ENCODE measurements at regions not wholly inside any gene's neighbourhood (a gene's known extent, or its start where the extent isn't known, plus 50 kb on each side); places are given as distances from the start of the nearest gene placed in this dataset.

DNA sequence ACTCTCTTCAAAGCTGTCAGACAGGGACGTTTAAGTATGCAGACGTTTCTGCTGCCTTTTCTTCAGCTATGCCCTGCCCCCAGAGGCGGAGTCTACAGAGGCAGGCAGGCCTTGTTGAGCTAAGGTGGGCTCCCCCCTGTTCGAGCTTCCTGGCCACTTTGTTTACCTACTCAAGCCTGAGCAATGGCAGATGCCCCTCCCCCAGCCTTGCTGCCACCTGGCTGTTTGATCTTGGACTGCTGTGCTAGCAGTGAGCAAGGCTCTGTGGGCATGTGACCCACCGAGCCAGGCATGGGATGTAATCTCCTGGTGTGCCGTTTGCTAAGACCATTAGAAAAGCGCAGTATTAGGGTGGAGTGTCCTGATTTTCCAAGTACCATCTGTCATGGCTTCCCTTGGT is 900.4 kb upstream of the MDGA2 start:
- Histone ChIP-seq H3K79me2 (ENCODE audit: insufficient read depth, low read length) (no peaks in the 10 kb centered on the region), H2BK12ac (ENCODE audit: insufficient read length, low read depth, low read length) (no peak overlapping the region), H2BK20ac (ENCODE audit: low read depth, low read length, poor library complexity, severe bottlenecking) (no peak overlapping the region), H3K4ac (ENCODE audit: low read depth, low read length) (no peak overlapping the region), H2AFZ (ENCODE audit: low read length) (no peak overlapping the region), H3T11ph (ENCODE audit: low read length) (no peak overlapping the region), H3K4me2 (ENCODE audit: insufficient read depth, insufficient read length, low read length) (peak overlapping the region; percentile 10), H3K23me2 (ENCODE audit: insufficient read length, low read depth, low read length, poor library complexity, severe bottlenecking) (no peaks in the 10 kb centered on the region), H2AK5ac (ENCODE audit: insufficient read length, low read length) (no peak overlapping the region), H4K5ac (ENCODE audit: insufficient read length, low read depth, low read length) (no peak overlapping the region), H2BK120ac (ENCODE audit: low read depth, low read length, poor library complexity, severe bottlenecking) (no peak overlapping the region), H3K14ac (ENCODE audit: insufficient read depth, low read length) (no peak overlapping the region), H3K27me3 (ENCODE audit: insufficient read depth, low read length) (no peaks in the 10 kb centered on the region), H4K91ac (ENCODE audit: insufficient read length, low read depth, low read length) (no peak overlapping the region), H4K8ac (replicated peaks; ENCODE audit: insufficient read length, low read depth, low read length) (no peak overlapping the region), H3K23ac (ENCODE audit: insufficient read length, low read depth, low read length) (no peak overlapping the region), H3K9me3 (ENCODE audit: control insufficient read depth, low read depth, low read length) (no peaks in the 10 kb centered on the region), H3K4me1 (ENCODE audit: insufficient read depth, low read length) (no peaks in the 10 kb centered on the region), H4K20me1 (ENCODE audit: control insufficient read depth, insufficient read depth, insufficient read length) (no peaks in the 10 kb centered on the region), H3K56ac (ENCODE audit: insufficient read length, low read depth, low read length) (no peak overlapping the region), H2BK15ac (ENCODE audit: low read depth, low read length) (no peak overlapping the region), H3K18ac (ENCODE audit: insufficient read length, low read depth, low read length) (no peak overlapping the region), H3K79me1 (ENCODE audit: insufficient read depth, low read depth, low read length, poor library complexity, severe bottlenecking) (no peaks in the 10 kb centered on the region), H2BK5ac (ENCODE audit: insufficient read length, low read length) (no peak overlapping the region), H3K9ac (ENCODE audit: extremely low read depth, insufficient read length, low read length) (no peak overlapping the region), H3K27ac (ENCODE audit: insufficient read length, low read depth, low read length) (no peak overlapping the region)
- TF ChIP-seq, protein P1, sequence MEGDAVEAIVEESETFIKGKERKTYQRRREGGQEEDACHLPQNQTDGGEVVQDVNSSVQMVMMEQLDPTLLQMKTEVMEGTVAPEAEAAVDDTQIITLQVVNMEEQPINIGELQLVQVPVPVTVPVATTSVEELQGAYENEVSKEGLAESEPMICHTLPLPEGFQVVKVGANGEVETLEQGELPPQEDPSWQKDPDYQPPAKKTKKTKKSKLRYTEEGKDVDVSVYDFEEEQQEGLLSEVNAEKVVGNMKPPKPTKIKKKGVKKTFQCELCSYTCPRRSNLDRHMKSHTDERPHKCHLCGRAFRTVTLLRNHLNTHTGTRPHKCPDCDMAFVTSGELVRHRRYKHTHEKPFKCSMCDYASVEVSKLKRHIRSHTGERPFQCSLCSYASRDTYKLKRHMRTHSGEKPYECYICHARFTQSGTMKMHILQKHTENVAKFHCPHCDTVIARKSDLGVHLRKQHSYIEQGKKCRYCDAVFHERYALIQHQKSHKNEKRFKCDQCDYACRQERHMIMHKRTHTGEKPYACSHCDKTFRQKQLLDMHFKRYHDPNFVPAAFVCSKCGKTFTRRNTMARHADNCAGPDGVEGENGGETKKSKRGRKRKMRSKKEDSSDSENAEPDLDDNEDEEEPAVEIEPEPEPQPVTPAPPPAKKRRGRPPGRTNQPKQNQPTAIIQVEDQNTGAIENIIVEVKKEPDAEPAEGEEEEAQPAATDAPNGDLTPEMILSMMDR (conservative IDR thresholded peaks at IDR 0.05), result no peak
- peak; percentile 82 for DNase-seq
- no CpG with 5 or more reads among the region's 7 CpGs for WGBS (ENCODE audit: extremely low coverage, insufficient read length, low lambda C conversion rate)
- H3K36me3 Mint-ChIP-seq (ENCODE audit: insufficient read depth in 1 of 3, low read depth in 3 of 3), result peaks cover 14 to 24% (median 18%) of the 10 kb centered on the region in 3 experiments
- H3K9me3 Mint-ChIP-seq, result peaks cover 25 to 40% of the 10 kb centered on the region in 2 experiments
- H3K4me1 Mint-ChIP-seq, result peaks cover 8 to 10% of the 10 kb centered on the region in 2 experiments; a peak in 3 of 4 replicates
- no peak overlapping the region for H3K4me3 Mint-ChIP-seq
- H3K27me3 Mint-ChIP-seq (ENCODE audit: low read depth), result peaks cover 2% of the 10 kb centered on the region
- H3K27ac Mint-ChIP-seq, result no peak overlapping the region; a peak in 1 of 7 replicates

All from H9 (cell line).